ENCODE measurements at regions not wholly inside any gene's neighbourhood (a gene's known extent, or its start where the extent isn't known, plus 50 kb on each side); places are given as distances from the start of the nearest gene placed in this dataset.
"Not testable (repeated sequence)": the region's sequence is repeated elsewhere in the genome, so short reads cannot be mapped to it uniquely, and the experiment has no call there.

DNA sequence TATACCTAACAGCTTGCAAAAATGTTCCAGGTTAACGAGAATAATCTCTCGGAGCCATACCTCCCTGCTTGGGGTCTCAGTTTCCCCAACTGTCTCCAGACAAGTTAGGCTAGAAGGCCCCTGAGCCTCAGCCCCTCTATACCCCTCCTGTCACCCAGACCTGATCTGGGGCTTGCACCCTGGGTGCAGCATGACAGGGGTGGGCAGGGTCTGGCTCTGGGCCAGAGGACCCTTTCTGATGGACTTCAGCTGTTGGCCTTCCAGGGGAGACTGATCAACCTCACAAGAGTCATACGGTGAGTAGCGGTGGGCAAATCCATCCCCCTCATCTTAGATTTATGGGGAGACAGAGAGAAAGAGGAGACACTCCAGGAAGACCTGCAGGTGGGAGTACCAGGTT lies 416.9 kb downstream of the GOLGA6L6 start:
- H3K36me3 ChIP-seq (ENCODE audit: control insufficient read depth, insufficient read depth, low read length); H3K27me3 ChIP-seq (ENCODE audit: control insufficient read depth, insufficient read depth, low read length); H3K4me3 ChIP-seq (ENCODE audit: low read depth, low read length); DNase-seq (ENCODE audit: low read depth); FAIRE-seq: not testable (repeated sequence)

DNA sequence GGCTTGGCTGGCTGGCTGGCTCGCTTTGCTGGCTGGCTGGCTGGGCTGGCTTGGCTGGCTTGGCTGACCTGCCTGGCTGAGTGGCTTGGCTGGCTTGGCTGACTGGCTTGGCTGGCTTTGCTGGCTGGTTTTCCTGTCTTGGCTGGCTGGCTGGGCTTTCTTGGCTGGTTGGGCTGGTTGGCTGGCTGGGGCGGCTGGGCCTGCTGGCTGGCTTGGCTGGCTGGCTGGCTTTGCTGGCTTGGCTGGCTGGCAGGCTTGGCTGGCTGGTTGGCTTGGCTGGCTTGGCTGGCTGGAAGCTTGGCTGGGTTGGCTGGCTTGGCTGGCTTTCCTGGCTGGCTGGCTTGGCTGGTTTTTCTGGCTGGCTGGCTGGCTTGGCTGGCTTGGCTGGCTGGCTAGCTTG lies 435.6 kb downstream of the GOLGA6L6 start:
- TF ChIP-seq, protein P1, sequence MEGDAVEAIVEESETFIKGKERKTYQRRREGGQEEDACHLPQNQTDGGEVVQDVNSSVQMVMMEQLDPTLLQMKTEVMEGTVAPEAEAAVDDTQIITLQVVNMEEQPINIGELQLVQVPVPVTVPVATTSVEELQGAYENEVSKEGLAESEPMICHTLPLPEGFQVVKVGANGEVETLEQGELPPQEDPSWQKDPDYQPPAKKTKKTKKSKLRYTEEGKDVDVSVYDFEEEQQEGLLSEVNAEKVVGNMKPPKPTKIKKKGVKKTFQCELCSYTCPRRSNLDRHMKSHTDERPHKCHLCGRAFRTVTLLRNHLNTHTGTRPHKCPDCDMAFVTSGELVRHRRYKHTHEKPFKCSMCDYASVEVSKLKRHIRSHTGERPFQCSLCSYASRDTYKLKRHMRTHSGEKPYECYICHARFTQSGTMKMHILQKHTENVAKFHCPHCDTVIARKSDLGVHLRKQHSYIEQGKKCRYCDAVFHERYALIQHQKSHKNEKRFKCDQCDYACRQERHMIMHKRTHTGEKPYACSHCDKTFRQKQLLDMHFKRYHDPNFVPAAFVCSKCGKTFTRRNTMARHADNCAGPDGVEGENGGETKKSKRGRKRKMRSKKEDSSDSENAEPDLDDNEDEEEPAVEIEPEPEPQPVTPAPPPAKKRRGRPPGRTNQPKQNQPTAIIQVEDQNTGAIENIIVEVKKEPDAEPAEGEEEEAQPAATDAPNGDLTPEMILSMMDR (IDR thresholded peaks at IDR 0.05; ENCODE audit: insufficient read depth, low read length, severe bottlenecking) = no peak
- Histone ChIP-seq H3K36me3 (ENCODE audit: control insufficient read depth, insufficient read depth, low read length) (no peaks in the 10 kb centered on the region), H3K27me3 (ENCODE audit: control insufficient read depth, insufficient read depth, low read length) (no peaks in the 10 kb centered on the region), H3K4me3 (ENCODE audit: low read depth, low read length) (no peak overlapping the region)
- FAIRE-seq (no peak), DNase-seq (ENCODE audit: low read depth) (no peak)

DNA sequence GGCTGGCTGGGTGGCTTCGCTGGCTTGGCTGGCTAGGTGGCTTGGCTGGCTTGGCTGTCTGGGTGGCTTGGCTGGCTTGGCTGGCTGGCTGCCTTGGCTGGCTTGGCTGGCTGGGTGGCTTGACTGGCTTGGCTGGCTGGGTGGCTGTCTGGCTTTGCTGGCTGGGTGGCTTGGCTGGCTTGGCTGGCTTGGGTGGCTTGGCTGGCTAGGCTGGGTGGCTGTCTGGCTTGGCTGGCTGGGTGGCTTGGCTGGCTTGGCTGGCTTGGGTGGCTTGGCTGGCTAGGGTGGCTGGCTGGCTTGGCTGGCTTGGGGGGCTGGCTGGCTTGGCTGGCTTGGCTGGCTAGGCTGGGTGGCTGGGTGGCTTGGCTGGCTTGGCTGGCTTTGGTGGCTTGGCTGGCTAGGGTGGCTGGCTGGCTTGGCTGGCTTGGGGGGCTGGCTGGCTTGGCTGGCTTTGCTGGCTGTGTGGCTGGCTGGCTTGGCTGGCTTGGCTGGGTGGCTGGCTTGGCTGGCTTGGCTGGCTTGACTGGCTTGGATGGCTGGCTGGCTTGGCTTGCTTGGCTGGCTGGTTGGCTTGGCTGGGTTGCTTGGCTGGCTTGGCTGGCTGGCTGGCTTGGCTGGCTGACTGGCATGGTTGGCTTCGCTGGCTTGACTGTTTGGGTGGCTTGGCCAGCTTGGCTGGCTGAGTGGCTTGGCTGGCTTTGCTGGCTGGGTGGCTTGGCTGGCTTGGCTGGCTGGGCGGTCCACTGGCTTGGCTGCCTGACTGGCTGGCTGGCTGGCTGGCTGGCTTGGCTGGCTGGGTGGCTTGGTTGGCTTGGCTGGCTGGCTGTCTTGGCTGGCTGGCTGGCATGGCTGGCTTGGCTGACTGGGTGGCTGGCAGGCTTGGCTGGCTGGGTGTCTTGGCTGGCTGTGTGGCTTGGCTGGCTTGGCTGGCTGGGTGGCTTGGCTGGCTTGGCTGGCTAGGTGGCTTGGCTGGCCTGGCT lies 436.3 kb downstream of the GOLGA6L6 start:
- not testable (repeated sequence) for H3K36me3 ChIP-seq (ENCODE audit: control insufficient read depth, insufficient read depth, low read length); DNase-seq (ENCODE audit: low read depth); FAIRE-seq; H3K4me3 ChIP-seq (ENCODE audit: low read depth, low read length); H3K27me3 ChIP-seq (ENCODE audit: control insufficient read depth, insufficient read depth, low read length)

DNA sequence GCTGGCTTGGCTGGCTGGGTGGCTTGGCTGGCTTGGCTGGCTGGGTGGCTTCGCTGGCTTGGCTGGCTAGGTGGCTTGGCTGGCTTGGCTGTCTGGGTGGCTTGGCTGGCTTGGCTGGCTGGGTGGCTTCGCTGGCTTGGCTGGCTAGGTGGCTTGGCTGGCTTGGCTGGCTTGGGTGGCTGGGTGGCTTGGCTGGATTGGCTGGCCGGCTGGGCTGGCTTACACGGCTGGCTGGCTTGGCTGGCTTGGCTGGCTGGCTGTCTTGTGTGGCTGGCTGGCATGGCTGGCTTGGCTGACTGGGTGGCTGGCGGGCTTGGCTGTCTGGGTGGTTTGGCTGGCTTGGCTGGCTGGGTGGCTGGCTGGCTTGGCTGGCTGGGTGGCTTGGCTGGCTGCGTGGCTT lies 437.0 kb downstream of the GOLGA6L6 start:
- H3K27me3 ChIP-seq (ENCODE audit: control insufficient read depth, insufficient read depth, low read length); H3K4me3 ChIP-seq (ENCODE audit: low read depth, low read length); FAIRE-seq; H3K36me3 ChIP-seq (ENCODE audit: control insufficient read depth, insufficient read depth, low read length); DNase-seq (ENCODE audit: low read depth): not testable (repeated sequence)

DNA sequence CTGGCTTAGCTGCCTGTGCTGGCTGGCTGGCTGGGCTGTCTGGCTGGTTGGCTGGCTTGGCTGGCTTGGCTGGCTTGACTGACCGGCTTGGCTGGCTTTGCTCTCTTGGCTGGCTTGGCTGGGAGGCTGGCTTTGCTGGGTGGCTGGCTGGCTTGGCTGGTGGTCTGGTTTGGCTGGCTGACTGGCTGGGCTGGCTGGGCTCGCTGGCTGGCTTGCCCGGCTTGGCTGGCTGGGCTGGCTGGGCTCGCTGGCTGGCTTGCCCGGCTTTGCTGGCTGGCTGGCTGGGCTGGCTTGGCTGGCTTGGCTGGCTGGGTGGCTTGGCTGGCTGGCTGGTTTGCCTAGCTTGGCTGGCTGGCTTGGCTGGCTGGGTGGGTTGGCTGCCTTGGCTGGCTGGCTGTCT lies 438.7 kb downstream of the GOLGA6L6 start:
- not testable (repeated sequence) for H3K36me3 ChIP-seq (ENCODE audit: control insufficient read depth, insufficient read depth, low read length); H3K4me3 ChIP-seq (ENCODE audit: low read depth, low read length); H3K27me3 ChIP-seq (ENCODE audit: control insufficient read depth, insufficient read depth, low read length); DNase-seq (ENCODE audit: low read depth); FAIRE-seq

DNA sequence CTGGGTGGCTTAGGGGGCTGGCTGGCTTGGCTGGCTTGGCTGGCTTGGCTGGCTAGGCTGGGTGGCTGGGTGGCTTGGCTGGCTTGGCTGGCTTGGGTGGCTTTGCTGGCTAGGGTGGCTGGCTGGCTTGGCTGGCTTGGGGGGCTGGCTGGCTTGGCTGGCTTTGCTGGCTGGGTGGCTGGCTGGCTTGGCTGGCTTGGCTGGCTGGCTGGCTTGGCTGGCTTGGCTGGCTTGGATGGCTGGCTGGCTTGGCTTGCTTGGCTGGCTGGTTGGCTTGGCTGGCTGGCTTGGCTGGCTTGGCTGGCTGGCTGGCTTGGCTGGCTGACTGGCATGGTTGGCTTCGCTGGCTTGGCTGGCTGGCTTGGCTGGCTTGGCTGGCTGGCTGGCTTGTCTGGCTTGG lies 439.4 kb downstream of the GOLGA6L6 start:
- H3K36me3 ChIP-seq (ENCODE audit: control insufficient read depth, insufficient read depth, low read length); DNase-seq (ENCODE audit: low read depth); H3K27me3 ChIP-seq (ENCODE audit: control insufficient read depth, insufficient read depth, low read length); H3K4me3 ChIP-seq (ENCODE audit: low read depth, low read length); FAIRE-seq: not testable (repeated sequence)

DNA sequence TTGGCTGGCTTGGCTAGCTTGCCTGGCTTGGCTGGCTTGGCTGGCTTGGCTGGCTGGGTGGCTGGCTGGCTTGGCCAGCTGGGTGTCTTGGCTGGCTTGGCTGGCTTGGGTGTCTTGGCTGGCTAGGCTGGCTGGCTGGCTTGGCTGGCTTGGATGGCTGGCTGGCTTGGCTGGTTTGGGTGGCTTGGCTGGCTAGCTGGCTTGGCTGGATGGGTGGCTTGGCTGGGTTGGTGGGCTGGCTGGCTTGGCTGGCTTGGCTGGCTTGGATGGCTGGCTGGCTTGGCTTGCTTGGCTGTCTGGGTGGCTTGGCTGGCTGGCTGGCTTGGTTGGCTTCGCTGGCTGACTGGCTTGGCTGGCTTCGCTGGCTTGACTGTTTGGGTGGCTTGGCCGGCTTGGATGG lies 440.3 kb downstream of the GOLGA6L6 start:
- H3K27me3 ChIP-seq (ENCODE audit: control insufficient read depth, insufficient read depth, low read length); H3K4me3 ChIP-seq (ENCODE audit: low read depth, low read length); FAIRE-seq; DNase-seq (ENCODE audit: low read depth); H3K36me3 ChIP-seq (ENCODE audit: control insufficient read depth, insufficient read depth, low read length): not testable (repeated sequence)

DNA sequence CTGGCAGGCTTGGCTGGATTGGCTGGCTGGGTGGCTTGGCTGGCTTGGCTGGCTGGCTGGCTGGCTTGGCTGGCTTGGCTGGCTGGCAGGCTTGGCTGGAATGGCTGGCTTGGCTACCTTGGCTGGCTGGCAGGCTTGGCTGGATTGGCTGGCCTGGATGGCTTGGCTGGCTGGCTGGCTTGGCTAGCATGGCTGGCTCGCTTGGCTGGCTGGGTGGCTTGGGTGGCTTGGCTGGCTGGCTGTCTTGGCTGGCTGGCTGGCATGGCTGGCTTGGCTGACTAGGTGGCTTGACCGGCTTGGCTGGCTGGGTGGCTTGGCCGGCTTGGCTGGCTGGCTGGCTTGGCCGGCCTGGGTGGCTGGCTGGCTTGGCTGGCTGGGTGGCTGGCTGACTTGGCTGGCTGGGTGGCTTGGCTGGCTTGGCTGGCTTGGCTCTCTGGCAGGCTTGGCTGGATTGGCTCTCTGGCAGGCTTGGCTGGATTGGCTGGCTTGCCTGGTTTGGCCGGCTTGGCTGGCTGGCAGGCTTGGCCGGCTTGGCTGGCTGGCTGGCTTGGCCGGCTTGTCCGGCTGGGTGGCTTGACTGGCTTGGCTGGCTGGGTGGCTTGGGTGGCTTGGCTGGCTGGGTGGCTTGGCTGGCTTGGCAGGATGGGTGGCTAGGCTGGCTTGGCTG lies 440.9 kb downstream of the GOLGA6L6 start:
- H3K27me3 ChIP-seq (ENCODE audit: control insufficient read depth, insufficient read depth, low read length); FAIRE-seq; H3K36me3 ChIP-seq (ENCODE audit: control insufficient read depth, insufficient read depth, low read length); DNase-seq (ENCODE audit: low read depth); H3K4me3 ChIP-seq (ENCODE audit: low read depth, low read length): not testable (repeated sequence)

DNA sequence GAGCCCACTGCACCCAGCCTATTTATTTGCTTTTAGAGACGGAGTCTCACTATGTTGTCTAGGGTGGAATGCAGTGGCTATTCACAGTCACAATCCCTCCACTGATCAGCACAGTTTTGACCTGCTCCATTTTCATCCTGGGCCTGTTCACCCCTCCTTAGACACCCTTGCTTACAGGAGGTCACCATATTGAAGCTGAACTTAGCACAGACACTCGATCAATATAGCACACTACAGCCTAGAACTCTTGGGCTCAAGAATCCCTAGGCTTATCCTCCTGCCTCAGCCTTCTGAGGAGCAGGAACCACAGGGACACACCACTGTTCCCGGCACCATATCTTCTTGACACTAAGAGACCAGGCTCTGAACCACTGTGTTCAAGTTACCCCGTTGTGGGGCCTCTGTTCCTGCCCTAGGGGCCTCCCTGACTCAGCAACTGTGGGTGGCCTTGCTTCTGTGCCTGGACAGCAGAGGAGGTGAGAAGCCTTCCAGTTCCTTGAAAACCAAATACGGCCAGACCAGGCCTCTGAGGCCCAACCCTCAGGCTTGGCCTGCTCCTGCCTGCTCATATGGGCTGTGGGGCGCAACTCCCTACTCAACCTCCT lies 445.8 kb downstream of the GOLGA6L6 start:
- FAIRE-seq; H3K36me3 ChIP-seq (ENCODE audit: control insufficient read depth, insufficient read depth, low read length); H3K4me3 ChIP-seq (ENCODE audit: low read depth, low read length); DNase-seq (ENCODE audit: low read depth); H3K27me3 ChIP-seq (ENCODE audit: control insufficient read depth, insufficient read depth, low read length): not testable (repeated sequence)

DNA sequence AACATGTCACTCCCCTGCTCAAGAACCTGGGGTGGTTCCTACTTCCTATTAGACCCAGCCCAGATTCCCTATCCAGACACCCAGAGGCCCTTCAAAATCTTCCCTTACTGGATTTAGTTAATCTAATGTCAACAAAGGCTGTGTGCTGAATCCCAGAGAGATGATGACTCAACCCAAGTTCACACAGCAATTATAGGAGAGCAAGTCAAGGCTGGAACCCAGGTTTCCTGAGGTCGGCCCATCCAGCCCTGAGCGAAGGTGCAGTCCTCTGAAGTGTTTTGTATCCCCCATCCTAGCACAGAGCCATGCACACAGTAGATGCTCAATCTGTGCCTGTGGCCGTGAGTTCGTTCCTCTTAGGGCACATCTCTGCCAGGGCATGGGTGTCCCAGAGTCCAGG lies 452.1 kb downstream of the GOLGA6L6 start:
- H3K27me3 ChIP-seq (ENCODE audit: control insufficient read depth, insufficient read depth, low read length); FAIRE-seq; H3K4me3 ChIP-seq (ENCODE audit: low read depth, low read length); DNase-seq (ENCODE audit: low read depth); H3K36me3 ChIP-seq (ENCODE audit: control insufficient read depth, insufficient read depth, low read length): not testable (repeated sequence)

DNA sequence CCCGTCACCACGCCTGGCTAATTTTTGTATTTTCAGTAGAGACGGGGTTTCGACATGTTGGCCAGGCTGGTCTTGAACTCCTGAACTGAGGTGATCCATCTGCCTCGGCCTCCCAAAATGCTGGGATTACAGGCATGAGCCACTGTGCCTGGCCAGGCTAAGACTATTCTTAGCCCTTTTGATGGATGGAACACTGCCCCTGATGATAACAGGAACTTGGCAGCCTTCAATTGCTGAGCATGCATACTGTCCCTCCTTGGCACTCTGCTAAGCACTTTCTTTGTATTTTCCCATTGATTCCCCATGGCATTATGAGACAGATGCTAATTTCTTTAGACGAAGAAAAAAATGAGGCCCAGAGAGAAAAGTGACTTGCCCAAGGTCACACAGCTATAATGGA lies 457.6 kb downstream of the GOLGA6L6 start:
- not testable (repeated sequence) for FAIRE-seq; H3K27me3 ChIP-seq (ENCODE audit: control insufficient read depth, insufficient read depth, low read length); H3K4me3 ChIP-seq (ENCODE audit: low read depth, low read length); DNase-seq (ENCODE audit: low read depth); H3K36me3 ChIP-seq (ENCODE audit: control insufficient read depth, insufficient read depth, low read length)

DNA sequence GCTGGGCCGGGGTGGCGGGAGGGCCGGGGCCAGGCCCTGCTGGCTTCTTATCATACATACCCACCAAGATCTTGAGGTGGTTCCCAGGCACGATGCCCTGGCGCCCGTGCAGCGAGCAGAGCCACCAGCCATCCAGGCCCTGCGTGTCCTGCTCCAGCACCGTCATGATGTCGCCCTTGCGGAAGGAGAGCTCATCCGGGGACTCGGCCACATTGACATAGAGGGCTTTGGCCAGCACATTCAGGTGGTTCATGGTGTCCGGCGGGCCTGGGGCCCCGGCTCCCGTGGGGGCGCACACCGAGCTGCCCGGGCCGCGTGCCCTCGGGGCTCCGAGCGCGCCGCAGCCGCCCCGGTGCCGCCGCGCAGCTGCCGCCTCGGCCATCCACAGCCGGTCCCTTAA lies 467.5 kb downstream of the GOLGA6L6 start:
- H3K4me3 ChIP-seq (ENCODE audit: low read depth, low read length); DNase-seq (ENCODE audit: low read depth); FAIRE-seq; H3K36me3 ChIP-seq (ENCODE audit: control insufficient read depth, insufficient read depth, low read length); H3K27me3 ChIP-seq (ENCODE audit: control insufficient read depth, insufficient read depth, low read length): not testable (repeated sequence)

DNA sequence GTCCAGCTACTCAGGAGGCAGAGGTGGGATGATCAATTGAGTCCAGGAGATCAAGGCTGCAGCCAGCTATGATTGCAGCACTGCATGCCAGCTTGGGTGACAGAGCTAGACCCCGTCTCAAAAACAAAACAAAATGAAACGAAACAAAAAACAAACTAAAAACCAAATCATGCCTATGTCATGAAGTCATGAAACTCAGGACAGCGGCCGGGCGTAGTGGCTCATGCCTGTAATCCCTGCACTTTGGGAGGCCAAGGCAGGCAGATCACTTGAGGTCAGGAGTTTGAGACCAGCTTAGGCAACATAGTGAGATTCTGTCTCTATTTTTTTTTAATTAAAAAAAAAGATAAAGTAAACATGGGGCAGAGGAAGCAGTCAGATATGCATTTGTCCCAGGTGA lies 472.6 kb downstream of the GOLGA6L6 start:
- peak; percentile 52 for FAIRE-seq
- not testable (repeated sequence) for H3K36me3 ChIP-seq (ENCODE audit: control insufficient read depth, insufficient read depth, low read length); H3K4me3 ChIP-seq (ENCODE audit: low read depth, low read length); DNase-seq (ENCODE audit: low read depth); H3K27me3 ChIP-seq (ENCODE audit: control insufficient read depth, insufficient read depth, low read length)
